ENCODE measurements at regions not wholly inside any gene's neighbourhood (a gene's known extent, or its start where the extent isn't known, plus 50 kb on each side); places are given as distances from the start of the nearest gene placed in this dataset.

DNA sequence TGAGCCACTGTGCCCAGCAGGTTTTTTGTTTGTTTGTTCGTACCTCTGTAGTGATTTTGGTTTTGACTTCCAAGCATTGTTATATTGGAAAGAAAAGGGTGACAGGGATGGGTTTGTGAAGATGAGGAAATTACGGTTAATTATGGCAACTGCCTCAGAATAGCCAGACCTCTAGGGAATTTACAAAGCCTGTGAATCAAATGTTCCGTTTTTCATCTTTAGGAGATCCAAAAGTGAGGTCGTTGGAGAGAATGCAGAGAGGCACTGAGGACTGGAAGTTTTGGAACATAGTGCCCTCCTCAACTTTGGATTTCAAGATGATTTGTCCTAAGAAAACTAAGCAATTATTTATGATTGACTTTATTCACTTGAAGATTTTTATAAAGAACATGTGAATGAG is 54.5 kb upstream of the EVL start:
- Mint-ChIP-seq H3K4me1 (ENCODE audit: unreplicated experiment) (peaks cover 12% of the 10 kb centered on the region), H3K9me3 (no peaks in the 10 kb centered on the region), H3K36me3 (peaks cover 14% of the 10 kb centered on the region), H3K4me3 (no peak overlapping the region), H3K27ac (no peak overlapping the region), H3K27me3 (no peaks in the 10 kb centered on the region)
- TF ChIP-seq, protein P1, sequence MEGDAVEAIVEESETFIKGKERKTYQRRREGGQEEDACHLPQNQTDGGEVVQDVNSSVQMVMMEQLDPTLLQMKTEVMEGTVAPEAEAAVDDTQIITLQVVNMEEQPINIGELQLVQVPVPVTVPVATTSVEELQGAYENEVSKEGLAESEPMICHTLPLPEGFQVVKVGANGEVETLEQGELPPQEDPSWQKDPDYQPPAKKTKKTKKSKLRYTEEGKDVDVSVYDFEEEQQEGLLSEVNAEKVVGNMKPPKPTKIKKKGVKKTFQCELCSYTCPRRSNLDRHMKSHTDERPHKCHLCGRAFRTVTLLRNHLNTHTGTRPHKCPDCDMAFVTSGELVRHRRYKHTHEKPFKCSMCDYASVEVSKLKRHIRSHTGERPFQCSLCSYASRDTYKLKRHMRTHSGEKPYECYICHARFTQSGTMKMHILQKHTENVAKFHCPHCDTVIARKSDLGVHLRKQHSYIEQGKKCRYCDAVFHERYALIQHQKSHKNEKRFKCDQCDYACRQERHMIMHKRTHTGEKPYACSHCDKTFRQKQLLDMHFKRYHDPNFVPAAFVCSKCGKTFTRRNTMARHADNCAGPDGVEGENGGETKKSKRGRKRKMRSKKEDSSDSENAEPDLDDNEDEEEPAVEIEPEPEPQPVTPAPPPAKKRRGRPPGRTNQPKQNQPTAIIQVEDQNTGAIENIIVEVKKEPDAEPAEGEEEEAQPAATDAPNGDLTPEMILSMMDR (conservative IDR thresholded peaks at IDR 0.05) = no peak
- no peak for DNase-seq (ENCODE audit: extremely low spot score, unreplicated experiment)

DNA sequence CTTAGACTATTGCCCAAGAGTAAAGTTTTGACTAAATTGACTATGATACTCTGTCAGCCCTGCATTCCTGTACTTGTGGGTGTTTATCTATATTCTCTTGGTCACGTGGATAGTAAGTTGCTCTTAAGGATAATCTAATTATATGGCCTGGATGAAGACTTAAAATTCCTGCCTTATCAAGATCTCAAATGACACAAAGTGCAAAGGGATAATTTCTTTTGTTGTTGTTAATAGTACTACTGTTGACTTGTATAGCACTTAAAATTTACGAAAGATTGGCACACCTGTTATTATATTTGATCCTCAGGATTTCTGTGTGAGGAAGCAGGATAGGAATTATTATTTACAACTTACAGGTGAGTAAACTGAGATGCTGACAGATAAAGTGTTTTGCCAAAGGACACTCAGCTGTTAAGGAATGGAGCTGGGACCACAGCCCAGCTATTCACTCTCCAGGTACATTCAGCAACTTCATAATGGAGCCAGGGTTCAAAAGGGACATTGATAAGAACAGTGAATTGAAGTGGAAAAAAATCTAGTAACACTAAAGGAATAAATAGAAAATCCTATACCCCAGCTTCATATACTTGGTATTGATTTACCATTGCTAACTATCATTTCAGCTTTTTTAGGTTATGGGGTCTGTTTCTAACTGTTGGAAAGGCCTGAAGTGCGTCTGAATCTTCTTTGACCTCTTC is 53.4 kb upstream of the EVL start:
- H3K27ac Mint-ChIP-seq = no peak overlapping the region
- no peak overlapping the region for H3K4me3 Mint-ChIP-seq
- peaks cover 14% of the 10 kb centered on the region for H3K36me3 Mint-ChIP-seq
- DNase-seq (ENCODE audit: extremely low spot score, unreplicated experiment) = no peak
- no peaks in the 10 kb centered on the region for H3K27me3 Mint-ChIP-seq
- H3K9me3 Mint-ChIP-seq = no peaks in the 10 kb centered on the region
- peaks cover 12% of the 10 kb centered on the region for H3K4me1 Mint-ChIP-seq (ENCODE audit: unreplicated experiment)
- TF ChIP-seq, protein P1 (conservative IDR thresholded peaks at IDR 0.05) = no peak

DNA sequence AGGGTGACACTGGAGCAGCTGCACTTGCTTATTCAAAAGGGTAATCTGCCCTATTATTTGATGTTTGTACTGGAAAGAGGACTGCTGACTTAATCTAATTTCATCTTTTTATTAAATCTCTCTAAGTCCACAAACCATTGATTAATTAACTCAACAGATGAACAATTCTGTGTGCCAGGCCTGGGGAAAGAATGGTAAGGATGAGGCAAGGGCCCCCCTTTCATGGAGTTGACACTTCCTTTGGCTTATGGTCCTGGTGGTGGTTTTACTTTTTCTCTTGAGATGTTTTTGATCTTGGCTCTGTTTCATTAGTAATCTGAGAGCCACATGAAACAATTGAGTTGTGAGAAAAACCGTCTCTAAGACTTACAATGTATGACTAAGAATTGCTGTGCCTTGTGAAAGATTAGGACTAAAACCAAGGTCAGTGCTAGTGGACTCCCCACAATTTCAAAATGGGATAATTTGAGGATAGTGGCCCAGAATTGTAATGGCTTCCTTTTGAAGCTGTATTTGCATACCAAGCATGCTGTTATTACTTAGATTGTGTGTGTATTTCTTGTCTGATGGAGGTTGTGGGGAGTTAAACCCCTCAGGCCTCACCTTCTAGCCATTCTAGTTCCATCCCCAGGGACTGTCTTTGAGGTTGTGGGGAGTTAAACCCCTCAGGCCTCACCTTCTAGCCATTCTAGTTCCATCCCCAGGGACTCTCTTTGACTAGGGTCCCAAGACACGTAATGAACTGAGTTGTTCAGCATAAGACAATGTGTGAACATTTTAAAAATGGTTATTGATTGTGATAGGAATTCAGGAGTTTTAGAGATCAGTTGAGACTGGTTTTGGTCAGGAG is 52.5 kb upstream of the EVL start:
- Mint-ChIP-seq H3K27me3 (no peaks in the 10 kb centered on the region), H3K9me3 (no peaks in the 10 kb centered on the region), H3K4me3 (no peak overlapping the region), H3K4me1 (ENCODE audit: unreplicated experiment) (peaks cover 20% of the 10 kb centered on the region), H3K36me3 (peaks cover 14% of the 10 kb centered on the region), H3K27ac (no peak overlapping the region)
- TF ChIP-seq, protein P1 (conservative IDR thresholded peaks at IDR 0.05) = no peak
- no peak for DNase-seq (ENCODE audit: extremely low spot score, unreplicated experiment)

DNA sequence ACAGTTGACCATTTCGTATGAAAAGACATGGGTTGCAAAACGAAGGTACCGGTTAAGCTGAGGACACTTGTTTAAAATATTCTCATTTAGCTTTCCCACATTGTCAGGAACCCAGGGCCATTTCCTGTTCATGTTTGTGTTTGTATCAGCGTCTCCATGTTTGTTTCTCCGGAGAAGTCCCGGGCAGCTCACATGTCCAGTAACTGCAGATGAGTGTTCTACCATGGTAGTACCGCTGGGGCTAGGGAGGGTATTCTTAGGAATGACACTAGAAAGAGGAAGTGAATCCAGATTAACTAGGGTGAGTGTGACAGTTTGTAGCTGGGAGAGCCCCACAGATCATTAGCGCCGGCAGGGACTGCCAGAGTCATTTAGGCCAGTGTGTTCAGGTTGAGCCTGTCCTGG is 50.0 kb upstream of the EVL start:
- no peak for DNase-seq (ENCODE audit: extremely low spot score, unreplicated experiment)
- H3K4me3 Mint-ChIP-seq = no peak overlapping the region
- no peak overlapping the region for H3K27ac Mint-ChIP-seq
- no peaks in the 10 kb centered on the region for H3K27me3 Mint-ChIP-seq
- H3K9me3 Mint-ChIP-seq = no peaks in the 10 kb centered on the region
- H3K4me1 Mint-ChIP-seq (ENCODE audit: unreplicated experiment) = peaks cover 46% of the 10 kb centered on the region
- peaks cover 14% of the 10 kb centered on the region for H3K36me3 Mint-ChIP-seq
- TF ChIP-seq, protein P1 (conservative IDR thresholded peaks at IDR 0.05) = no peak

All from type B pancreatic cell (in vitro differentiated cells).